Loucy (cell line): ENCODE measurements at regions not wholly inside any gene's neighbourhood (a gene's known extent, or its start where the extent isn't known, plus 50 kb on each side); places are given as distances from the start of the nearest gene placed in this dataset.

Source experiments
- EZH2phosphoT487 ChIP-seq: fragments of 200-600 bp; IDR thresholded peaks from 2 replicates; pipeline ENCODE4 v1.6.1; 2018; ENCODE audit warnings: antibody characterized with exemption, mild to moderate bottlenecking, moderate library complexity, borderline replicate concordance
- TF ChIP-seq, protein P1 (sequence below): fragments of 200-600 bp; sonication (generic); conservative IDR thresholded peaks from 2 replicates; pipeline ENCODE4 v1.5.1; 2014; ENCODE audit warnings: mild to moderate bottlenecking, antibody characterized with exemption, low read length

DNA sequence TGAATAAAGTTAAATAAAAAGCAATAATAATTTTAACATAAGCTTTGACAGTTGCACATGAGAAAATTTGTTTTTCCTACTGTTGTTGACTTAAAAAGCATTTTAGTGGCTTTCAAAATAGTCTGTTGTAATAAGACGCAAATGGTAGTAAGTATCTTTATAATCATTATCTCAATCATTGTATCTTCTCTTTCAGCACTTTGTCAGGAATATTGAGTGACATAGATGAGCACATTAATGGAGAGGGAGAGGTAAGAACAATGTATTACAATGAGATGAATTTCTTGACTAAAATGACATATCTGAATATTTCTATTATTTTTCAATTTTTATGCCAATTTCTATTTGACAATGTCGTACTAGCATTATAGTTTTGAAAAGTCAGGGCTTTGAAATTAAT is 193.9 kb upstream of the MRPS30 start:
- TF ChIP-seq, protein P1, sequence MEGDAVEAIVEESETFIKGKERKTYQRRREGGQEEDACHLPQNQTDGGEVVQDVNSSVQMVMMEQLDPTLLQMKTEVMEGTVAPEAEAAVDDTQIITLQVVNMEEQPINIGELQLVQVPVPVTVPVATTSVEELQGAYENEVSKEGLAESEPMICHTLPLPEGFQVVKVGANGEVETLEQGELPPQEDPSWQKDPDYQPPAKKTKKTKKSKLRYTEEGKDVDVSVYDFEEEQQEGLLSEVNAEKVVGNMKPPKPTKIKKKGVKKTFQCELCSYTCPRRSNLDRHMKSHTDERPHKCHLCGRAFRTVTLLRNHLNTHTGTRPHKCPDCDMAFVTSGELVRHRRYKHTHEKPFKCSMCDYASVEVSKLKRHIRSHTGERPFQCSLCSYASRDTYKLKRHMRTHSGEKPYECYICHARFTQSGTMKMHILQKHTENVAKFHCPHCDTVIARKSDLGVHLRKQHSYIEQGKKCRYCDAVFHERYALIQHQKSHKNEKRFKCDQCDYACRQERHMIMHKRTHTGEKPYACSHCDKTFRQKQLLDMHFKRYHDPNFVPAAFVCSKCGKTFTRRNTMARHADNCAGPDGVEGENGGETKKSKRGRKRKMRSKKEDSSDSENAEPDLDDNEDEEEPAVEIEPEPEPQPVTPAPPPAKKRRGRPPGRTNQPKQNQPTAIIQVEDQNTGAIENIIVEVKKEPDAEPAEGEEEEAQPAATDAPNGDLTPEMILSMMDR: no peak
- no peak for TF ChIP-seq EZH2phosphoT487
